GM23248 (cell line): ENCODE measurements at regions not wholly inside any gene's neighbourhood (a gene's known extent, or its start where the extent isn't known, plus 50 kb on each side); places are given as distances from the start of the nearest gene placed in this dataset.

Source experiments
- EZH2 ChIP-seq: fragments of 200-600 bp; sonication (generic); IDR thresholded peaks from 2 replicates; pipeline ENCODE4 v1.6.1; 2018; ENCODE audit warnings: antibody characterized with exemption, mild to moderate bottlenecking; ENCODE audit not compliant: insufficient read depth, poor library complexity, severe bottlenecking
- EZH2phosphoT487 ChIP-seq: fragments of 200-600 bp; sonication (generic); IDR thresholded peaks from 2 replicates; pipeline ENCODE4 v1.6.1; 2018; ENCODE audit warnings: antibody characterized with exemption, moderate library complexity, mild to moderate bottlenecking, low read depth; ENCODE audit not compliant: insufficient read depth

GRCh38 chr3:177361081-177361938 is 164.0 kb upstream of the TBL1XR1 start:
- TF ChIP-seq EZH2phosphoT487 = no peak
- TF ChIP-seq EZH2 = no peak
